Keratinocyte (primary cell): ENCODE measurements at regions not wholly inside any gene's neighbourhood (a gene's known extent, or its start where the extent isn't known, plus 50 kb on each side); places are given as distances from the start of the nearest gene placed in this dataset.

Experiments
- DNase-seq: peaks from one replicate; pipeline ENCODE4 v3.0.0-alpha.2; 2011; ENCODE audit warnings: low read depth, missing footprints, low spot score
- FAIRE-seq: peaks from 2 replicates; lab custom pipeline; 2011; peaks lifted over from hg19 to GRCh38; lab: Jason Lieb, UNC
- H2AFZ ChIP-seq: 2 replicates; pipeline ENCODE4 v1.6.0; 2012; ENCODE audit warnings: low read length, control low read depth, inconsistent platforms; ENCODE audit not compliant: control insufficient read depth
- H3K27ac ChIP-seq: 2 replicates; pipeline ENCODE4 v1.5.1; 2011; ENCODE audit warnings: low read length; ENCODE audit not compliant: control insufficient read depth, insufficient read depth
- H3K27me3 ChIP-seq: 3 replicates; pipeline ENCODE4 v1.6.0; 2011; ENCODE audit warnings: low read length; ENCODE audit not compliant: control insufficient read depth, insufficient read depth; ENCODE audit errors: extremely low read depth
- H3K36me3 ChIP-seq, 2 experiments: 2 replicates in 1 of 2; 3 replicates in 1 of 2; pipeline ENCODE4 v1.5.1; 2011; ENCODE audit warnings: low read length in 2 of 2, mild to moderate bottlenecking in 1 of 2; ENCODE audit not compliant: control insufficient read depth in 2 of 2, insufficient read depth in 2 of 2; ENCODE audit errors: extremely low read depth in 1 of 2
- H3K4me1 ChIP-seq: 3 replicates; pipeline ENCODE4 v1.5.1; 2011; ENCODE audit warnings: low read length; ENCODE audit not compliant: control insufficient read depth, insufficient read depth; ENCODE audit errors: extremely low read depth
- H3K4me2 ChIP-seq: 3 replicates; pipeline ENCODE4 v1.6.0; 2011; ENCODE audit warnings: low read depth, low read length; ENCODE audit not compliant: control insufficient read depth, insufficient read depth; ENCODE audit errors: extremely low read depth
- H3K4me3 ChIP-seq, 3 experiments: fragments of 200-600 bp in 1 of 3; sonication (generic) in 1 of 3; 2 replicates in 2 of 3; 3 replicates in 1 of 3; pipeline ENCODE4 v1.5.1; 2011 to 2016; ENCODE audit warnings: low read length in 3 of 3, mild to moderate bottlenecking in 3 of 3, control low read depth in 2 of 3, inconsistent platforms in 1 of 3, low read depth in 1 of 3, mixed read lengths in 1 of 3, mixed run types in 1 of 3, moderate library complexity in 1 of 3; ENCODE audit not compliant: control insufficient read depth in 2 of 3, insufficient read depth in 2 of 3; ENCODE audit errors: extremely low read depth in 1 of 3
- H3K79me2 ChIP-seq: 2 replicates; pipeline ENCODE4 v1.6.0; 2012; ENCODE audit warnings: low read length; ENCODE audit not compliant: control insufficient read depth, insufficient read depth
- H3K9ac ChIP-seq: 3 replicates; pipeline ENCODE4 v1.6.0; 2011; ENCODE audit warnings: low read length; ENCODE audit not compliant: control insufficient read depth, insufficient read depth; ENCODE audit errors: extremely low read depth
- H3K9me1 ChIP-seq: 3 replicates; pipeline ENCODE4 v1.6.0; 2011; ENCODE audit warnings: low read length; ENCODE audit not compliant: control insufficient read depth, insufficient read depth; ENCODE audit errors: extremely low read depth
- H3K9me3 ChIP-seq: 2 replicates; pipeline ENCODE4 v1.5.1; 2012; ENCODE audit warnings: low read depth, low read length; ENCODE audit not compliant: control insufficient read depth
- H4K20me1 ChIP-seq: 3 replicates; pipeline ENCODE4 v1.6.0; 2011; ENCODE audit warnings: low read length; ENCODE audit not compliant: control insufficient read depth, insufficient read depth; ENCODE audit errors: extremely low read depth
- EZH2 ChIP-seq: IDR thresholded peaks from one replicate; pipeline ENCODE4 v1.6.1; 2012; ENCODE audit warnings: inconsistent platforms, mild to moderate bottlenecking, low read length, moderate library complexity
- dilution Hi-C: fragments of 300-500 bp; cut with MboI; formaldehyde crosslinking; loops from one replicate; pipeline ENCODE4 v1.7.0; 2020; ENCODE audit warnings: low sequenced_read_pairs; ENCODE audit not compliant: extremely low pct_ligation_motif_present
- TF ChIP-seq, protein P1 (sequence below), 3 experiments: IDR thresholded peaks in 1 of 3; conservative IDR thresholded peaks in 1 of 3; optimal IDR thresholded peaks in 1 of 3; 2 replicates in 2 of 3; 3 replicates in 1 of 3; pipeline versions ENCODE3 to v1.5.1; 2011; ENCODE audit warnings: low read length in 3 of 3, mild to moderate bottlenecking in 3 of 3, moderate library complexity in 2 of 3, control low read depth in 1 of 3, inconsistent platforms in 1 of 3; ENCODE audit not compliant: insufficient read depth in 2 of 3; ENCODE audit errors: extremely low read depth in 1 of 3

DNA sequence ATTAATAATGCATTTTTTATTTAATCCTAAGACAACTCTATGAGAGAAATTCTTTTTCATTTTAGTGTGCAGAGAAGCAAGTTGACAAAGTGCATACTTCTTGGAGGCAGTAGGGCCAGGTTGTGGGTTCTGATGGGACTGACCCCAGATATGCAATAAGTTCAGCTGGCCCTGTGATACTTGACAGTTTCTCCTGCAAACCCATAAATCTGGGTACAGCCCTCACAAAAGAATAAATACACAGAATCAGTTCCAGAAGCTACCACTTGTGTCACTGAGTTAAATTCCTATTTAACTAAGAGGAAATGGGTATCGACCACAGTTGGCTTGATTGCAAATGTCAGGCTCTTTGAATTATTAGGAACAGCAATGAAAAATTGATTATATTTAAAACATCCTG, 598.5 kb upstream of the API5 start:
- no peak for TF ChIP-seq EZH2
- TF ChIP-seq, protein P1, sequence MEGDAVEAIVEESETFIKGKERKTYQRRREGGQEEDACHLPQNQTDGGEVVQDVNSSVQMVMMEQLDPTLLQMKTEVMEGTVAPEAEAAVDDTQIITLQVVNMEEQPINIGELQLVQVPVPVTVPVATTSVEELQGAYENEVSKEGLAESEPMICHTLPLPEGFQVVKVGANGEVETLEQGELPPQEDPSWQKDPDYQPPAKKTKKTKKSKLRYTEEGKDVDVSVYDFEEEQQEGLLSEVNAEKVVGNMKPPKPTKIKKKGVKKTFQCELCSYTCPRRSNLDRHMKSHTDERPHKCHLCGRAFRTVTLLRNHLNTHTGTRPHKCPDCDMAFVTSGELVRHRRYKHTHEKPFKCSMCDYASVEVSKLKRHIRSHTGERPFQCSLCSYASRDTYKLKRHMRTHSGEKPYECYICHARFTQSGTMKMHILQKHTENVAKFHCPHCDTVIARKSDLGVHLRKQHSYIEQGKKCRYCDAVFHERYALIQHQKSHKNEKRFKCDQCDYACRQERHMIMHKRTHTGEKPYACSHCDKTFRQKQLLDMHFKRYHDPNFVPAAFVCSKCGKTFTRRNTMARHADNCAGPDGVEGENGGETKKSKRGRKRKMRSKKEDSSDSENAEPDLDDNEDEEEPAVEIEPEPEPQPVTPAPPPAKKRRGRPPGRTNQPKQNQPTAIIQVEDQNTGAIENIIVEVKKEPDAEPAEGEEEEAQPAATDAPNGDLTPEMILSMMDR (optimal IDR thresholded peaks at IDR 0.05 in 1 of 3, IDR thresholded peaks at IDR 0.05 in 1 of 3, conservative IDR thresholded peaks at IDR 0.05 in 1 of 3; ENCODE audit: extremely low read depth in 1 of 3, insufficient read depth in 2 of 3, low read length in 3 of 3), result no peak
- H3K4me1 ChIP-seq, result no peaks in the 10 kb centered on the region
- no peak overlapping the region for H2AFZ ChIP-seq
- H3K9ac ChIP-seq, result no peak overlapping the region
- no peak overlapping the region for H3K4me3 ChIP-seq
- H4K20me1 ChIP-seq, result no peaks in the 10 kb centered on the region
- DNase-seq (no peak), FAIRE-seq (no peak)
- peaks cover 2% of the 10 kb centered on the region for H3K9me3 ChIP-seq
- no peaks in the 10 kb centered on the region for H3K79me2 ChIP-seq
- no peak overlapping the region for H3K4me2 ChIP-seq
- no peaks in the 10 kb centered on the region for H3K36me3 ChIP-seq
- no peak overlapping the region for H3K27ac ChIP-seq
- no peaks in the 10 kb centered on the region for H3K27me3 ChIP-seq
- dilution Hi-C loops, result no loop called here
- no peaks in the 10 kb centered on the region for H3K9me1 ChIP-seq

DNA sequence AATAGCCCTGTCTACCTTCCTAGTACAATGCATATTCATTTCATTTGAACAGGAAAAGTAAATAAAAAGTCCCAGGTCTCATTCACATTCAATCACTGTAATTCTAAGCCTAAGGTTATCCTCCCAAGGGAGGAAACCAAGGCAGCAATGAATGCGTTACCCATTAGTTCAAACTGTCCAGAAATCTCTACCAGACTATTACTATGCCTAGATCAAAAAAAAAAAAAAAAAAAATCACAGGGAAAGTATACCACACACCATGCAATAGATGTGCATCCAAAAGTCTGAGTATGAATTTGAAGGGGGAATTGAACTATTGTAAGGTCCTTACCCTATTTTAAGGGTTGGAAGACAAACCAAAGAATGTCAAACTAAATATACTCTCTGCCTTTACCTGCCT, 598.0 kb upstream of the API5 start:
- Histone ChIP-seq H3K9me3 (peaks cover 2% of the 10 kb centered on the region), H4K20me1 (no peaks in the 10 kb centered on the region), H3K27me3 (no peaks in the 10 kb centered on the region), H3K9ac (no peak overlapping the region), H3K4me2 (no peak overlapping the region), H3K79me2 (no peaks in the 10 kb centered on the region), H3K4me3 (no peak overlapping the region), H3K9me1 (no peaks in the 10 kb centered on the region), H3K27ac (no peak overlapping the region), H3K4me1 (no peaks in the 10 kb centered on the region), H3K36me3 (no peaks in the 10 kb centered on the region), H2AFZ (no peak overlapping the region)
- TF ChIP-seq, protein P1 (optimal IDR thresholded peaks at IDR 0.05 in 1 of 3, IDR thresholded peaks at IDR 0.05 in 1 of 3, conservative IDR thresholded peaks at IDR 0.05 in 1 of 3; ENCODE audit: extremely low read depth in 1 of 3, insufficient read depth in 2 of 3, low read length in 3 of 3), result no peak
- TF ChIP-seq EZH2, result no peak
- dilution Hi-C loops, result no loop called here
- FAIRE-seq (no peak), DNase-seq (no peak)
